Activated naive CD8-positive, alpha-beta T cell (primary cell): ENCODE measurements at regions not wholly inside any gene's neighbourhood (a gene's known extent, or its start where the extent isn't known, plus 50 kb on each side); places are given as distances from the start of the nearest gene placed in this dataset.

ENCODE experiments used
- H3K27ac Mint-ChIP-seq: one replicate; pipeline ENCODE4 v1.8.0; 2021; ENCODE audit warnings: mixed read lengths
- H3K27me3 Mint-ChIP-seq: one replicate; pipeline ENCODE4 v1.8.0; 2021; ENCODE audit warnings: mixed read lengths
- H3K36me3 Mint-ChIP-seq: one replicate; pipeline ENCODE4 v1.8.0; 2021; ENCODE audit warnings: mixed read lengths
- H3K4me1 Mint-ChIP-seq: one replicate; pipeline ENCODE4 v1.8.0; 2021; ENCODE audit warnings: low read depth, mixed read lengths
- H3K4me3 Mint-ChIP-seq: one replicate; pipeline ENCODE4 v1.8.0; 2021; ENCODE audit warnings: mild to moderate bottlenecking, mixed read lengths
- H3K9me3 Mint-ChIP-seq: one replicate; pipeline ENCODE4 v1.8.0; 2021; ENCODE audit warnings: low read depth, mixed read lengths

DNA sequence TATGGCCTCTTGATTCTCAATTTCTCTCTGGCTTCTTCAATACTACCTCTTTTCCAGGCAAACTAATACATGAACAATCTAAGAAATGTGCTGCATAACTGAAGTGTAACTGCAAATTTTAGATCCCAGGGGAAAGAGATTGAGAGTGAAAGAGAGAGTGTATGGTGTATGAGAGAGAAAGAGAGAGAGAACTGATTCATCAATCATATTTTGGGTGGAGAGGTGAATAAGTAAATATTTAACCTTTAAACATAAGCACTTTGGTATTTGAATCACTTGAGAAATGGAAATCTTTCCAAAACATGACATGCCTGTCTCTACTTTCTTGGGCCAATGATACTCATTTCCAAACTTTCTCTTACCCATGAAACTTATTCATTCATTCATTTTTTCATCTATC lies 147.2 kb upstream of the DIPK2B start:
- H3K4me3 Mint-ChIP-seq: no peak overlapping the region
- no peaks in the 10 kb centered on the region for H3K36me3 Mint-ChIP-seq
- no peaks in the 10 kb centered on the region for H3K4me1 Mint-ChIP-seq

DNA sequence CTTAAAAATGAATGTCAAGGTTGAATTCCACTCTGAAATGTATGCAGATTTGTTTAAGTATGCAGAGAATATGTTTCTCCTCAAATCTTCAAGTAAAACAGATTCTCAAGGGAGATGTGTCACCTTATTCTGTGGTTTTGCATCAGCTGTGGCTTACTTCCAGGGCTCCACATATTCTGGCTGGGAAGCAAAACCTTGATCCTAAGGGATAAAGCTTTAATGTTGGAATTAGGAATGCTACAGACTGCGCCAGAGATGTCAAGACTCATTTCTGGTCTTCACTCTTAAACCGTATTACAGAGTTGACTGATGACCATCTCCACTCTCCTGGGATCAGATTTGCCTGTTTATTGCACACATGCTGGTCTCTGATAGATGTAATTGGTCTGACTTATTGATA lies 143.9 kb upstream of the DIPK2B start:
- no peaks in the 10 kb centered on the region for H3K27me3 Mint-ChIP-seq
- H3K4me3 Mint-ChIP-seq: no peak overlapping the region
- H3K27ac Mint-ChIP-seq: no peak overlapping the region
- no peaks in the 10 kb centered on the region for H3K4me1 Mint-ChIP-seq
- no peaks in the 10 kb centered on the region for H3K36me3 Mint-ChIP-seq
- no peaks in the 10 kb centered on the region for H3K9me3 Mint-ChIP-seq

More for the DNA sequence above, 147.2 kb upstream of the DIPK2B start:
- no peak overlapping the region for H3K27ac Mint-ChIP-seq
- peaks cover 4% of the 10 kb centered on the region for H3K9me3 Mint-ChIP-seq
- no peaks in the 10 kb centered on the region for H3K27me3 Mint-ChIP-seq

DNA sequence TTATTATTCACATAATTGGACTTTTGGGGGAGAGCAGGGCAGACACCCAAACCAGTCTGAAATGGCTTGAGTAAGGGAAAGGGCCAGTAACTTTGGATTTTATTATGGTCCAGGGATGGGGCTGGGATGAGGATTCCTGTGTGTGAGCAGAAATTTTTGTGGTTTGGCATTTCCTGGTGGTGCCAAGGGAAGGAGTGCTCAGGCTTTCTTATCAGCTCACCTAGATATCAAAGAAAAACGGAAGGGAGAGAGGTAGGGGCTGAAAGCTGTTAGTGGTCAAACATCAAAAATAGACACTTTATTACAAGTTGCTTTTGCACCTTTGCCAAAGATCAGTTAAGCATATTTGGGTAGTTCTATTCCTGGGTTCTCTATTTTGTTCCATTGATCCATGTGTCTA lies 128.5 kb upstream of the DIPK2B start:
- Mint-ChIP-seq H3K9me3 (no peaks in the 10 kb centered on the region), H3K4me1 (peaks cover 2% of the 10 kb centered on the region), H3K36me3 (no peaks in the 10 kb centered on the region), H3K4me3 (no peak overlapping the region), H3K27me3 (peaks cover 3% of the 10 kb centered on the region), H3K27ac (no peak overlapping the region)

DNA sequence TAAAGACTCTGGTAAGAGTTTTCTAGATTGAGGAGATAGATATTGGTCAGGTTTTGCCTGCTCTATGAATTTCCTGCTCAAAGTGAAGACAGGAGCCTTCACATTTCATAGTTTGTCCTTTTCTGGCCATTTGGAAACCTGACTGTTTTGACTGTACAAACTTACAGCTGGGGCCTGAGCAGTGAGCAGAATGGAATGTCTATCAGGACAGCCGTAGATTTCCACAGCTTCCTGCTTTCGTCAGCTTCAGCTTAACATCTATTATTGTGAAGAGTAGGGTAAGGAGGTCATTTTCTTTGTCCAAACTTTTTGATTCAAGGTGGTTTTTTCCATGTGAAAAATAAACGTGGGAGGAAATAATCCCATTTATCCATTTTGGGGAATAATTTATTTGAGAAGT lies 124.3 kb upstream of the DIPK2B start:
- Mint-ChIP-seq H3K27ac (no peak overlapping the region), H3K4me1 (peaks cover 2% of the 10 kb centered on the region), H3K36me3 (no peaks in the 10 kb centered on the region), H3K9me3 (no peaks in the 10 kb centered on the region), H3K27me3 (peaks cover 3% of the 10 kb centered on the region), H3K4me3 (no peak overlapping the region)

DNA sequence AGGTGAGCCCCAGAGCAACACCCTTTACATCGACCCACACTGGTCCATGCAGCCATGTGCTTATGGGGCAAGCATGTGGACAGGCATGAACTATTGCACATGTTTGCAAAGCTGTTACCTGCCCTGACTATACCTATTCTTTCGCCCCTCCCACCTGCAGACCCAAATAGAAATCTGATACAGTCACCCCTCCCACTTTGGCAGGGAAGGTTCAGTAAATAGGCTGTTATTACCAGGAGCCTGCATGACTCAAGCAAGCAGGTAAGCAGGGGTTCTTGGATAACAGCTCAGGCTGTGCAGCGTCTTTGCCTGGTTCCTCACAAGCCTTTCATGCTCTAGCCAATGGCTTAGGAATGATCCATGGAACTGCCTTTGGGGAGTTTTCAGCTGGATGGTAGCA lies 122.7 kb upstream of the DIPK2B start:
- Mint-ChIP-seq H3K4me3 (no peak overlapping the region), H3K4me1 (peaks cover 2% of the 10 kb centered on the region), H3K27me3 (peaks cover 3% of the 10 kb centered on the region), H3K9me3 (no peaks in the 10 kb centered on the region), H3K36me3 (no peaks in the 10 kb centered on the region), H3K27ac (no peak overlapping the region)

DNA sequence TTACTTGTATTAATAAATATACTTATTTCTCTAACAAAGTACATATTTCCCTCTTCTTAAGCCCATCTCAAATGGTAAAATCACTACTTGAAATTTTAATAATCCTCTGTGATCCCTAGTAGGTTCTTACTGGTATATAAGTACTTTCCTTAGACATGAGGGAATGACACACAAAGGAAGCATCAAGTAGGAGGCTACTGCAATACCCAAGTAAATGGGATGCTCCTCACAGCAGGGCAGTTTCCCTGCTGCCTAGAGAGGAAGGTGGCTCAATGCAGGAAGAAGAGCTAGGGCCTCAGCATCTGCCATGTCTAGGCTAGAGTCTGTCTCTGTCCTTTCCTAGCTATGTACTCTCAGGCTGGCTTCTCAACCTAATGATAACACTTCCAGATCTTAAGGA lies 122.1 kb upstream of the DIPK2B start:
- no peaks in the 10 kb centered on the region for H3K9me3 Mint-ChIP-seq
- peaks cover 5% of the 10 kb centered on the region for H3K27me3 Mint-ChIP-seq
- no peak overlapping the region for H3K4me3 Mint-ChIP-seq
- no peak overlapping the region for H3K27ac Mint-ChIP-seq
- peaks cover 2% of the 10 kb centered on the region for H3K4me1 Mint-ChIP-seq
- H3K36me3 Mint-ChIP-seq: no peaks in the 10 kb centered on the region

DNA sequence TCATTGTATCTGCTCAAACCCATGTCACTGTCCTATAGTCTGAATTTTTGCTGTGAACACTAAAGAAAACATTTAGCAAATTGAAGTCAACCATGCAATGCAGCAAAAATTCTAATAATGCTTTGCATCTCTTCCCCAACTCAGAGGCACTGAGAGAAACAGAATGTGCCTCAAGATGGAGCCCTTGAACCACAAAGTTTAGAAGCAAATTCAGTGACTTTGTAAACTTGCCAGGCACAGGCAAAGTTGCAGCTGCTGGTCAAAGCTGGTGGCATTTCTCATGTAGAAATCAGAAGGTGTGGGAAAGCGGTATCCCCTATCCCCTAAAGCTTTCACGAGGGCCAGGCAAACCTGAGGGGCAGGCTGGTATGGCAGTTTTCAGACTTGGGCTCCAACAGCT lies 121.7 kb upstream of the DIPK2B start:
- H3K27me3 Mint-ChIP-seq: peaks cover 7% of the 10 kb centered on the region
- H3K27ac Mint-ChIP-seq: no peak overlapping the region
- H3K4me1 Mint-ChIP-seq: peaks cover 2% of the 10 kb centered on the region
- H3K9me3 Mint-ChIP-seq: no peaks in the 10 kb centered on the region
- no peak overlapping the region for H3K4me3 Mint-ChIP-seq
- H3K36me3 Mint-ChIP-seq: no peaks in the 10 kb centered on the region

DNA sequence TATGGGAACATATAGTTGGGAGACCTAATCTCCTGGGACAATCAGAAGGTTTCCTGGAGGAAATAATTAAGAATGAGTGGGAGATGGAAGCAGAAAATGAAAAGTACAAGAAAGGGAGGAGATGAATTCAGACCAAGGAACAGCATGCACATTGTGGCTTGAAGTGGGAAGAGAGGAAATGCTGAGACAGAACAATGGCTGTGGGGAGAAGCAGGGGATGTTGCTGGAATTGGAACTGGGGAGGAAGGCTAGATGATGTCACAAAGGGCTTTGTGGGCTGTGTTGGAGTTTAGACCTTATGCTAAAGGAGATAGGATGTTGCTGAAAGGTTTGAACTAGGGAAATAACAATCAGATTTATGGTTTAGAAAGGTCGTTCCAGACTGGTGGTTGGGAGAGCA lies 119.5 kb upstream of the DIPK2B start:
- H3K9me3 Mint-ChIP-seq: no peaks in the 10 kb centered on the region
- no peak overlapping the region for H3K4me3 Mint-ChIP-seq
- no peaks in the 10 kb centered on the region for H3K4me1 Mint-ChIP-seq
- no peak overlapping the region for H3K27ac Mint-ChIP-seq
- H3K36me3 Mint-ChIP-seq: no peaks in the 10 kb centered on the region
- peaks cover 4% of the 10 kb centered on the region for H3K27me3 Mint-ChIP-seq

DNA sequence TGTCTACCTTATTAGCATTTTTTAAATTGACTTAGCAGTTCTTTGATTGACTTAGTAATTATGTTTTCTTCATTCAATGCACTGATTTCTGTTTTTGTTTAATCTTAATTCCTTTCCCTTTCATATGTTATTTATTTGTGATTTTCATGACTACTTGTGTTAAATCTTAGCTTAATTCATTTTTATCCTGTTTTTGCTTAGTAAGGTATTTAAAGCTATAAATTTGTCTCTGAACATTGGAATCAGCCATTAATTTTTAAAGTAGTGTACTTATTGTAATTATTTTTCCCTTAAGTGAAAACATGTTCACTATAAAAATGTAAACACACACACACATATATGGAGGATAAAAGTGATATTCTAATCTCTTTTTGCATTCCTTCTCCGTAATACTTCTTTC lies 109.1 kb upstream of the DIPK2B start:
- no peaks in the 10 kb centered on the region for H3K4me1 Mint-ChIP-seq
- H3K27me3 Mint-ChIP-seq: peaks cover 2% of the 10 kb centered on the region
- H3K36me3 Mint-ChIP-seq: no peaks in the 10 kb centered on the region
- H3K9me3 Mint-ChIP-seq: no peaks in the 10 kb centered on the region
- no peak overlapping the region for H3K4me3 Mint-ChIP-seq
- H3K27ac Mint-ChIP-seq: no peak overlapping the region

DNA sequence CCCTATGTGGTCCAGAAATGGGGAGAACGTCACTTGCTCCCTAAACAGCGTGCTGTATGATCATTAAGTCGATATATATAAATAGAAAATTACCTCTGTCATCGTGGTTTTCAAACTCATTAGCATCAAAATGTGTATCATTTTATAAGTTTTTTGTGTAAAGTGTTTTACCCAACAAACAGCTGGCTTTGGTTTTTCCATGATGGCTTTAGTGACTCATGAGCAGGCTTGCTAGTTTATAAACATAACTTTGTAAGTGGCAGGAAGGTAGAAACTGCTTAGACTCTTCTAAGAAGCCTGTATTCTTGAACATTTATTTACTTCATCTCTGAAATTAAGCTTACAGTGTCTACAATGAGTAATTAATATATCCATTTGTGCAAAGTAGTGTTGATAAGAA lies 108.4 kb upstream of the DIPK2B start:
- Mint-ChIP-seq H3K4me1 (no peaks in the 10 kb centered on the region), H3K27ac (no peak overlapping the region)

DNA sequence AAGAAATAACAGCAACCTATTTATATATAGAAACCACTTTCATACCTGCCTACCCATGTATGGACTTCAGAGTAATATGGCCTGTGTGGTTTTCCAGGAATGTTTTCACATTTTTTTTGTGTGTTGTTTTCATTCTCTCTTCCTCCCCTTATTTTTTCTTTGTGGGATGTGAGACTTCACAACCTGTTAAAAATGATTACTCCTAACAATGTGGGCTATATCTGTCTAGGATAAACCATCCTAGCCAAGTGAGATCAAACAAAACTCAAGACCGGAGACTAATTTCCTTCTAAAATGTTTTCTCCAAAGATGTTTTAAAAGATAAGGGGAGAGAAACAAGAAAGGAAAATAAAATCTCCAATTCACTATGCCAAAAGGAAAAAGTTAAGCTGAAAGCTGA lies 106.1 kb upstream of the DIPK2B start:
- Mint-ChIP-seq H3K9me3 (no peaks in the 10 kb centered on the region), H3K27ac (no peak overlapping the region), H3K36me3 (no peaks in the 10 kb centered on the region), H3K4me3 (no peak overlapping the region), H3K27me3 (no peaks in the 10 kb centered on the region), H3K4me1 (no peaks in the 10 kb centered on the region)

More for the DNA sequence above, 108.4 kb upstream of the DIPK2B start:
- Mint-ChIP-seq H3K4me3 (no peak overlapping the region), H3K9me3 (no peaks in the 10 kb centered on the region), H3K27me3 (peaks cover 2% of the 10 kb centered on the region), H3K36me3 (no peaks in the 10 kb centered on the region)

DNA sequence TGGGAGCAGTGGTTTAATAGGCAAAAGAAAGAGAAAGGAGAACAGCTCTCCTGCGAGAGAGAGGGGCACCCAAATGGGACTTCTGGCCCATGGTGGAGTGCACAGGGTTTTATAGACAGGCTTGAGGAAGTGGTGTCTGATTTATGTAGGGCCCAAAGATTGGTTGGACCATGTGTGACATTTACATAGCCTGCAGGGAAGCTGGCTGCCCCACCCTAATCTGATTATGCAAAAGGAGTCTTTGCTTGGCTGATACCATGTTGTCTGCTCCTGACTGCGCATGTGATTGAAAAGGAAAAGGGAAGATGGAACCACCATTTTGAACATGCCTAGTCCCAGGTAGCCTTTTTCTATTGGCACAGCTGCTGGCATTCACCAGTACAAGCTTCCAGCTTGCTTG lies 100.0 kb upstream of the DIPK2B start:
- no peaks in the 10 kb centered on the region for H3K27me3 Mint-ChIP-seq
- no peaks in the 10 kb centered on the region for H3K4me1 Mint-ChIP-seq
- H3K9me3 Mint-ChIP-seq: no peaks in the 10 kb centered on the region
- H3K27ac Mint-ChIP-seq: no peak overlapping the region
- H3K36me3 Mint-ChIP-seq: no peaks in the 10 kb centered on the region
- no peak overlapping the region for H3K4me3 Mint-ChIP-seq

DNA sequence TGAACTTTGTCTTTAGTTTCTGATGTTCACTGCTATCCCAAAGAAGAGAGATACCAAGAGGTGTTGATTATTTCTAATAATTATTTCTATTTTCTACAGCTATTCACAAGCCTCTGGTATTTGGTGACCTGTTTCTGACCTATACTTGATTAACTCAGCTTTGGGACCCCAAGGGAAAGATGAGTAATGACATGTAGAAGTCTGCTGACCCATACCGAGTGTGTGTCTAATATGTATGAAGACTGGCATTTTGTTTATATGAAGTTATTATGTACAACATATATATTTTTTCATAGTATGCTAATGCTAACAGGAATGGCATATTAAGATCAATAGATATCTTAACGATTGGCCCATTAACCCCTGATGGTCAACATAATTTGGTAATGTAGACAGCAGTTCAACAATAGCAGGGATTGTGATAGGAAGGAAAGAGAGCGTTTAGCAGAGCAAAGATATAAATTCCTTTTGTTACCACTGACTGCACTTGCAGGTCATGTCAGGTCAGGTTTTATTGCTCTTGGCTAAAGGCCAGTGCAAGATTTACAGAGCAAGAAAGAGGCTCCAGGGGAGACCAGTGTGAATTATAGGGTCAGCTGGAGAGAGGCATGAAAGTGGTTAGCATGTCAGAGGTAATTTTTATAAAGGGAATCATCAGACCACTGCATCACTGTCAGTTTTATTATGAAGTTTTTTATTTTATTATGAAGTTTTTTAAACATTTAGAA lies 94.7 kb upstream of the DIPK2B start:
- no peaks in the 10 kb centered on the region for H3K9me3 Mint-ChIP-seq
- H3K27ac Mint-ChIP-seq: no peak overlapping the region
- no peaks in the 10 kb centered on the region for H3K4me1 Mint-ChIP-seq
- H3K27me3 Mint-ChIP-seq: no peaks in the 10 kb centered on the region
- no peaks in the 10 kb centered on the region for H3K36me3 Mint-ChIP-seq
- H3K4me3 Mint-ChIP-seq: no peak overlapping the region

DNA sequence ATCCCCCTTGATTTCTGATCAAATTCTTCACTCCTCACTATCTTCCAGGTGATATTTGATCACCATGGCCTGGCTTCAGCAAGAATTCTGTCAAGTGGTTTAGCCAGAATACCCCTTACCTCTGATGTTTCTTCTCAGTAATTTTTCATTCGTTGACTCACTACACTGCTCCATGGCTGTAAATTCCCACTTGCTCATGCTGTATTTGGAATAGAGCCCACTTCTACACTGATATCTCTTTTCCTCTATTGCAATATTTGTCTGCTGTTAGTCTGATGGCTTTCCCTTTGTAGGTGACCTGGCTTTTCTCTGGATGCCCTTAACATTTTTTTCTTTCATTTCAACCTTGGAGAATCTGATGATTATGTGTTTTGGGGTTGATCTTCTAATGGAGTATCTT lies 73.9 kb upstream of the DIPK2B start:
- peaks cover 1% of the 10 kb centered on the region for H3K27me3 Mint-ChIP-seq
- no peak overlapping the region for H3K27ac Mint-ChIP-seq
- H3K9me3 Mint-ChIP-seq: no peaks in the 10 kb centered on the region
- no peaks in the 10 kb centered on the region for H3K4me1 Mint-ChIP-seq
- no peaks in the 10 kb centered on the region for H3K36me3 Mint-ChIP-seq
- H3K4me3 Mint-ChIP-seq: no peak overlapping the region

DNA sequence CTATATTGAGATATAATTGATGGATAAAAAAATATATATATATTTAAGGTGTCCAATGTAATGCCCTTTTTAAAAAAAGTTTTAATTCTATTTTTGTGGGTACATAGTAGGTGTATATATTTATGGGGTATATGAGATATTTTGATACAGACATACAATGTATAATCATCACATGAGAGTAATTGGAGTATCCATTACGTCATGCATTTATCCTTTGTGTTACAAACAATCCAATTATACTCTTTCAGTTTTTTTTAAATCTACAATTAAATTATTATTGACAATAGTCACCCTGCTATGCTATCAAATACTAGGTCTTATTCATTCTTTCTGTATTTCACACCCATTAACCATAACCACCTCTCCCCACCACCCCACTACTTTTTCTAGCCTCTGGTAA lies 66.3 kb upstream of the DIPK2B start:
- no peaks in the 10 kb centered on the region for H3K9me3 Mint-ChIP-seq

DNA sequence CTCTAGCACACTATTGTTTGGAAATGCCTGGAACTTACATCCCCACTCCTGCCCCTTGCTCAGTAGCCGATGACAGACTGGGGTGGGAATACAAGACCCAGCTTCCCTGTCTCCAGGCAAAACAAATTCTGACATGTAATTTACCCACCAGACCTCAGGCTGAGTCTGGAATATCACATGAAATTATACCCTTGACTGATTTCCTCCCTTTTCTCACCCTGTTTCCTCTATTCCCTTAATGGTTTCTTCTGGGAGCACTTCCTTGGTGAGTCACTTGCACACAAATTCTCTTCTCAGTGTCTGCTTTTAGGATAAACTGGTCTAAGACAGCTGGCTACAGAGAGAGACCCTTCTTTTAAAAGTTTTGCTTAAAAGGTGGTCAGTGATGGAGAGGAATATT lies 65.8 kb upstream of the DIPK2B start:
- no peaks in the 10 kb centered on the region for H3K4me1 Mint-ChIP-seq
- H3K4me3 Mint-ChIP-seq: no peak overlapping the region
- H3K9me3 Mint-ChIP-seq: no peaks in the 10 kb centered on the region
- H3K36me3 Mint-ChIP-seq: no peaks in the 10 kb centered on the region
- no peak overlapping the region for H3K27ac Mint-ChIP-seq
- no peaks in the 10 kb centered on the region for H3K27me3 Mint-ChIP-seq

More for the DNA sequence above, 66.3 kb upstream of the DIPK2B start:
- Mint-ChIP-seq H3K27me3 (no peaks in the 10 kb centered on the region), H3K27ac (no peak overlapping the region), H3K4me1 (no peaks in the 10 kb centered on the region), H3K36me3 (no peaks in the 10 kb centered on the region), H3K4me3 (no peak overlapping the region)
